Stimulated activated CD8-positive, alpha-beta memory T cell treated with anti-CD3 and anti-CD28 coated beads, Interleukin-7, amount 100 ng/mL, for 1 hour (primary cell): ENCODE measurements at regions not wholly inside any gene's neighbourhood (a gene's known extent, or its start where the extent isn't known, plus 50 kb on each side); places are given as distances from the start of the nearest gene placed in this dataset.

Source experiments
- DNase-seq, 2 donors: peaks; one replicate each; pipeline ENCODE4 v3.0.0-alpha.2; 2020; ENCODE audit warnings: low read depth in 2 of 2

- no peak for DNase-seq
These were observed 63.7 kb upstream of the STEAP1B start for GRCh38 chr7:22563621-22564241.

- DNase-seq, result no peak
These were observed 63.1 kb upstream of the STEAP1B start for GRCh38 chr7:22563032-22563501.

DNA sequence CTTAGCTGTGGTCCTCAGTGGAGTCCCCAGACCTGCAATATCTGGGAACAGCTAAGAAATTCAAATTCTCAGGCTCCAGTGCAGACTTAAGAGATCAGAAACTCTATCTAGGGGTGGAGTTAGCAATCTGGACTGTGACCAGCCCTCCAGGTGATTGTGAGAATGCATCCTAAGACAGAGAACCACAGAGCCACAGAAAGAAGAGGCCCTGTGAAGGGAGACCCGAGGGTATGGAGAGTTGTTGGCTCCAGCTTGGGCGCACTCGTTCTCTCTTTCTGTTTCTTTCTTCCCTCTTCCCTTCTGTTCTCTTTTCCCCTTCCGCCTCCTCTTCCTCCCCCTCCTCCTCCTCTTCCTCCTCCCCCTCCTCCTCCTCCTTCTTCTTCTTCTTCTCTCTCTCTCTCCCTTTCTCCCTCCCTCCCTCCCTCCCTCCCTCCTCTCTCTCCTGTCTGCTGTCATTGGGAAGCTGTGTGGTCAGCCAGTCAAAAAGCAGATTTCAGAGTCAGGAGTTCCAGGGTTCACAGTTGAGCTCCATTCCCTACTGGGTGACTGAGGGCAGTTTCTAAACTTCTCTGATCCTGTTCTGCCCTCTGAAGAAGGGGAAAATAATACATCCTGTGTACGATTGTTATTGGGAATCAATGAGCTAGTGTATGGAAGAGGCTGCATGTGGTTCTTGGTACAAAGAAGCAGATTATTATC lies 62.1 kb upstream of the STEAP1B start:
- DNase-seq, result no peak

- DNase-seq, result no peak
These were observed 61.4 kb upstream of the STEAP1B start for GRCh38 chr7:22561321-22561811.

GRCh38 chr7:22559829-22560489 lies 60.0 kb upstream of the STEAP1B start:
- peak in 1 of 2 donors; percentile 6 for DNase-seq

- no peak for DNase-seq
These were observed 57.2 kb upstream of the STEAP1B start for GRCh38 chr7:22557167-22557566.

GRCh38 chr7:22555476-22555875 lies 55.5 kb upstream of the STEAP1B start:
- DNase-seq, result no peak

GRCh38 chr7:22554184-22554583 lies 54.2 kb upstream of the STEAP1B start:
- DNase-seq, result no peak

DNA sequence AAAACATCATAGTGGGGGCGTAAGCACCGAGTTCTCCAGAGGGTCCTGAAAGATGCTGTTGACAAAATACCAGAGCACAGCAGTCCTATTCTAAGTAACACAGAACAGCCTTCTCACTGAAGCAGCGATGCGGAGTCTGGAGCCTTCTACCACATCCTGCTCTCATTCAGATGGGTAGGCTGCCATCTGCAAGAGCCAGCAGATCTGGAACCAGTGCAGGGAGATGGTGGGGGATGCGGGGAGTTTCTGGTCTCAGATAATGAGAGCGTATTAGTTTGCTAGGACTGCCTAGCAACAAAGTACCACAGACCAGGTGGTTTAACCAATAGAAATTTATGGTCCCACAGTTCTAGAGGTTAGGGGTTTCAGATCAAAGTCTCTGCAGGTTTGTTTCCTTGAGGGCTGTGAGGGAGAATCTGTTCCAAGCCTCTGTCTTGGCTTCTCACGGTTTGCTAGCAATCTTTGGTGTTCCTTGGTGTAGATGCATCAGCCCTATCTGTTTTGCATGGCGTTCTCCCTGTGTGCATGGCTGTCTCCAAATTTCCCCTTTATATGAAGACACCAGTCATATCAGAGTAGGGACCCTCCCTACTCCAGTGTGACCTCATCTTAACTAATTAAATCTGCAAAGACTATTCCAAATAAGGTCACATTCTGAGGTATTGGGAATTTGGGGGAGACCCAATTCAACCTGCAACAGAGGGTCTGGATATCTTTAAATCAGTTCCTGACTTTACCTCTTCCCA lies 52.0 kb upstream of the STEAP1B start:
- no peak for DNase-seq

DNA sequence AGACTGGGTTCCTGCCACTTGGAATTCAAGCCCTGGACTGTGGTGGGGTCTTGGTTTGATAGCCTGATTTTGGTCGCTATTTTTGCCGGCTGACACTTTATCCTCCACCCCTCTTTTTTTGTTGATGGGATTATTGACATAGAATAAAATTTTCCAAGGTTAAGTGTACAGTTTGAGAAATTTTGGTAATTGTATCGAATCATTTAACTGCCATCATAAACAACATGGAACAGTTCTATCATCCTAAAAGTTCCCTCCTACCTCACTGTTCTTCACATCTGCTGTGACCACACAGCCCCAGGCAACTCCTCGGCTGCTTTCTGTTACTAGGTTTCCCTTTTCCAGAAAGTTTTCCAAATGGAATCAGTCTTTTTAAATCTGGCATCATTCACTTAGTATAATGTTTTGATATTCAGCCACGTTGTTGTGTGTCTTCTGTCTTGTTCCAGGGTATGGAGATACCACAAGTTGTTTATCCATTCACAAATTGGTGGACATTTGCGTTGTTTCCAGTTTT lies 50.6 kb upstream of the STEAP1B start:
- DNase-seq, result no peak

DNA sequence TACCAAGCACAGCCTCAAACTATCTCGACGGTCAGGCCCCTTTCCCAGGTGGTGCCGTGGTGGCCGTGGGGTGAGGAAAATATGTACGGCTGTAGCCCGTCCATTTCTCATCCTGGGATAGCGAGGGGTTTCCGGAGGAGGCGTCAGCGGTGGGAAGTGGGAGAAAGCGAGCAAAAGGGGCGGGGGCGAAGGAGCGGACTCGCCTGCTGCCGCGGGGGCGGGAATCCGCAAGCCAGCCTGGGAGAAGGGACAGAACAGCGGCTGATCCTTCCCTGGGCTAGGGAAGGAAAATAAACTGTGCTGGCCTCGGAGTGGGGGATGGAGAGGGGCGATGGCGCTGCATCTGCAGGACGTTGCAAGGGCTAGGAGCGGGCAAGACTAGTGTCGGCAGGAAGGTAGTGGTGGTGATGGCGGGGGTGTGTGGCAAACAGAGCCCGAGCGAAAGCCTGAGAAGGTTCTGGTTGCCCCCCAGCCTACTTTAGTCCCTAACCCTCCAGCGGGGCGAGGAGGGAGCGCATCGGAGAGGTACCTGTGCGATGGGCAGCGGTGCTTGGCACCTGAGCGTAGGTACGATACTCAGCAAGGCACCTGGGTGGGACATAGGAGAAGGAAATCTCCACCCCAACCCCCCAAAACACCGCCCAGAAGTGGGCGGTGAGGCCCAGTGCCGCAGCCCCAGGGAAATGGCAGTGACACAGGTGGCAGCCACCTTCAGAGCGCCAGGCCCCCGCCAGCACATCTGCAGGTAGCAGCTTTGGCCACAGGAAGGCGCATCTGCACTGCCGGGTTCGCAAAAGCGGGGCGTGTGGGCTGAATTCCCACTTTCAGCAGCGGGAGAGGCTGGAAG lies 49.9 kb upstream of the STEAP1B start:
- DNase-seq, result no peak
